GM21390 (cell line): ENCODE measurements at regions not wholly inside any gene's neighbourhood (a gene's known extent, or its start where the extent isn't known, plus 50 kb on each side); places are given as distances from the start of the nearest gene placed in this dataset.

Experiments
- ATAC-seq: cut with Tn5 transposase; IDR thresholded peaks from one replicate; pipeline ENCODE4 v1.9.1; 2021; ENCODE audit not compliant: unreplicated experiment

- ATAC-seq, result no peak
These were observed 180.8 kb downstream of the BRINP2 start for GRCh38 chr1:177351361-177352108.

DNA sequence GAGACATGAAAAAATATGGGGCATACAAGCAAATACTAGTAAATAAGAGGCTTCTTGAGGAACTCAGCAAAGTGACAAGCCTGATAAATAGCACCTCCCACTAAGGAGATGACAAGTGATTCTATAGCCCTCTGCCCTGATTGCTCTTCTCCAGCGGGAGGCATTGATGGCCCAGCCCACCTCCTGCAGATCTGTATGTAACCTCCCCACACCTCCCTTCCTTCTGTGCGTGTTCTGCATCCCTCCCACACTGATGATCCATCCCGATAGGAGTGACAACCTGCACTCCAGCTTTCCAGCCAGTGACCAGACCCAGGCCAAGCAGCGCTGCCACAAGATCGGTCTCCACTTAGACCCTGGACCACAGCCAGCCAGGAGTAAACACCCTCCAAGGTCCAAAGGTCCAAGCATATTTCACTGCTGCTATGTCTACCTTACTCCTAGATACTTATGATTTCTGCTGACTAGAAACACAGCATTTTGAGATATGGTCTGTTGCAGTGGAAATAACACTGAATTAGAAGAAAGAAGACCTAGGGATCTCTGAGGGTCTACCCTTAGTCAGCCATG lies 176.1 kb downstream of the BRINP2 start:
- ATAC-seq, result no peak

DNA sequence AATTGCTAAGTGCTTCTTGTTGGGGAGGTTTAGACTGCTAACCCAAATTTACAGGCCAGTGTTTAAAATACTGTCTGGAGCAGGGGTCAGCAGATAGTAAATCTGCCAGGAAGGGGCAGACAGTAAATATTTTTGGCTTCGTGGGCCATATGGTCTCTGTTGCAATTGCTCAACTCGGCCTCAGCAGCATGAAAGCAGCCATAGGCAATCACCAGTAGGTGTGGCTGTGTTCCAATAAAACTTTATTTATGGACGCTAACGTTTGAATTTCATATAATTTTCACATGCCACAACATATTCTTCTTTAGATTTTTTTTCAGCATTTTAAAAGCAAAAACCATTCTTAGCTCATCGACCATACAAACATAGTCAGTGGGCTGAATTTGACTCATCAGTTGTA lies 172.7 kb downstream of the BRINP2 start:
- ATAC-seq, result no peak

GRCh38 chr1:177341773-177342172 lies 171.0 kb downstream of the BRINP2 start:
- no peak for ATAC-seq

GRCh38 chr1:177340601-177341067 lies 169.9 kb downstream of the BRINP2 start:
- no peak for ATAC-seq

DNA sequence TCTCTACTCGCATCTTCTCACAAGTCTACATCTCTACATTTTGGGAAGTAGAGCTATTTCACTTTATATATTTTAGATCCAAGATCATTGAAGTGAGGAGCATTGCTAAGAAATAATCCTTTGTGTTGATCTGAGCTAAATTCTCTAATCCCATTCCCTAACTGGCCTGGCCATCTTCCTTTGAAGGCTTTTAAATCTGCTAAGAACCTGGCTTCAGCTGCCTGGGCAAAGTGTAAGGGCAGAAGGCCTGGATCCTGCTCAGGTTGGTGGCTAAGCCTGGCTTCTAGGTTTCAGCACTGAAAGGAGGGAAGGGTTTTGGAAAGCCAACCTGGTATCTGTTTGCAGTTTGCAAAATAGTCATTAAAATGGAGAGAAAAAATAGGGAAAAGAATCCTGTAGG lies 167.6 kb downstream of the BRINP2 start:
- no peak for ATAC-seq

GRCh38 chr1:177334903-177335302 lies 164.1 kb downstream of the BRINP2 start:
- no peak for ATAC-seq

GRCh38 chr1:177333936-177334595 lies 163.3 kb downstream of the BRINP2 start:
- ATAC-seq, result no peak
